Endodermal cell (in vitro differentiated cells): ENCODE measurements at regions not wholly inside any gene's neighbourhood (a gene's known extent, or its start where the extent isn't known, plus 50 kb on each side); places are given as distances from the start of the nearest gene placed in this dataset.

Experiments
- DNase-seq: peaks from one replicate; pipeline ENCODE4 v3.0.0-alpha.2; 2017
- H3K27ac ChIP-seq: 2 replicates; pipeline ENCODE4 v1.5.1; 2013; ENCODE audit warnings: mild to moderate bottlenecking, low read depth, low read length, moderate library complexity
- H3K27me3 ChIP-seq: 2 replicates; pipeline ENCODE4 v1.6.1; 2013; ENCODE audit warnings: mild to moderate bottlenecking, low read length, moderate library complexity; ENCODE audit not compliant: insufficient read depth, control insufficient read depth, poor library complexity, severe bottlenecking
- H3K36me3 ChIP-seq: 2 replicates; pipeline ENCODE4 v1.7.0; 2013; ENCODE audit warnings: mild to moderate bottlenecking, low read length, moderate library complexity; ENCODE audit not compliant: control insufficient read depth, insufficient read depth
- H3K4me1 ChIP-seq: one replicate; pipeline ENCODE4 v1.7.0; 2013; ENCODE audit warnings: low read length; ENCODE audit not compliant: control insufficient read depth, insufficient read depth
- H3K4me3 ChIP-seq: 2 replicates; pipeline ENCODE4 v1.5.1; 2013; ENCODE audit warnings: mild to moderate bottlenecking, low read length, moderate library complexity
- H3K9ac ChIP-seq: 2 replicates; pipeline ENCODE4 v1.6.1; 2013; ENCODE audit warnings: mild to moderate bottlenecking, low read length, moderate library complexity; ENCODE audit not compliant: poor library complexity, severe bottlenecking; ENCODE audit errors: extremely low read depth
- H3K9me3 ChIP-seq: 2 replicates; pipeline ENCODE4 v1.6.1; 2013; ENCODE audit warnings: mild to moderate bottlenecking, low read length, moderate library complexity; ENCODE audit not compliant: control insufficient read depth
- H3K27ac Mint-ChIP-seq: 2 replicates; pipeline ENCODE4 v1.8.0; 2020; ENCODE audit warnings: mixed read lengths
- H3K27me3 Mint-ChIP-seq: 2 replicates; pipeline ENCODE4 v1.8.0; 2021; ENCODE audit warnings: mild to moderate bottlenecking, mixed read lengths; ENCODE audit not compliant: insufficient read depth
- H3K36me3 Mint-ChIP-seq: 2 replicates; pipeline ENCODE4 v1.8.0; 2020; ENCODE audit warnings: low read depth, mixed read lengths
- H3K4me1 Mint-ChIP-seq: 2 replicates; pipeline ENCODE4 v1.8.0; 2020; ENCODE audit warnings: mixed read lengths
- H3K4me3 Mint-ChIP-seq: 2 replicates; pipeline ENCODE4 v1.8.0; 2020; ENCODE audit warnings: mild to moderate bottlenecking, moderate library complexity, mixed read lengths
- H3K9me3 Mint-ChIP-seq: 2 replicates; pipeline ENCODE4 v1.8.0; 2020; ENCODE audit warnings: mild to moderate bottlenecking, mixed read lengths
- CTCF ChIP-seq: fragments of 200-600 bp; sonication (generic); conservative IDR thresholded peaks from 2 replicates; pipeline ENCODE4 v1.5.0; 2021; ENCODE audit warnings: antibody characterized with exemption, mild to moderate bottlenecking
- WGBS, 2 experiments: methylation state at CpG; one replicate each; pipeline versions ENCODE4 v1.1.5 to v1.1.7; 2013; ENCODE audit warnings: missing lambda C conversion rate in 2 of 2, mixed read lengths in 1 of 2; ENCODE audit not compliant: insufficient coverage in 1 of 2, insufficient read length in 1 of 2; 5-methylcytosine and 5-hydroxymethylcytosine counted together

DNA sequence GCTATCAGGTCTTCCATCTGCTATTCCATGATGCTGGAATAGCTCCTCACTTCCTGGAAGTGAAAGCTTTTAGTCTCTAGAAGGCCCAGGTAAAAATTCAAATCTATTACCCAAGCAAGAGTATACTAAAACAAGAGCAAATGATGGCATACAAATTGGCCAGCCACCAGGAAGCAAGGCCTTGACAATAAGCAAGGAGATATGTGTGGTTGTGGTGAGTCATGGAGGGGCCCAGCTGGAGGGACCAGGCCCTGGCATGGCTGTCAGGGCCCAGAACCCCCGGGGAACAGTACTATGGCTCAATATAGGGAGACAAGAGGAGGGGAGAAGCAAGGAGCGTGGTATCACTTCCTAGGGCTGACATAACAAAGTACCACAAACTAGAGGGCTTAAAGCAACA lies 358.7 kb downstream of the RRAGC start:
- no peaks in the 10 kb centered on the region for H3K9me3 ChIP-seq
- Mint-ChIP-seq H3K27me3 (peaks cover 24% of the 10 kb centered on the region), H3K4me1 (peaks cover 27% of the 10 kb centered on the region), H3K9me3 (no peaks in the 10 kb centered on the region), H3K36me3 (no peaks in the 10 kb centered on the region), H3K4me3 (no peak overlapping the region), H3K27ac (no peak overlapping the region)
- H3K9ac ChIP-seq: no peak overlapping the region
- no peaks in the 10 kb centered on the region for H3K36me3 ChIP-seq
- no peak for TF ChIP-seq CTCF
- no peak overlapping the region for H3K4me3 ChIP-seq
- WGBS, 2 experiments: 94% methylated on average over 2 of the region's 2 CpGs; no CpG with 5 or more reads in 1 of the 2 experiments
- DNase-seq: peak; percentile 17
- no peak overlapping the region for H3K27ac ChIP-seq
- H3K27me3 ChIP-seq: peaks cover 29% of the 10 kb centered on the region
- peaks cover 3% of the 10 kb centered on the region for H3K4me1 ChIP-seq

- H3K9me3 ChIP-seq: no peaks in the 10 kb centered on the region
- no peak overlapping the region for H3K27ac ChIP-seq
- H3K4me1 ChIP-seq: peaks cover 3% of the 10 kb centered on the region
- Mint-ChIP-seq H3K27me3 (peaks cover 22% of the 10 kb centered on the region), H3K27ac (no peak overlapping the region), H3K36me3 (no peaks in the 10 kb centered on the region), H3K4me1 (peaks cover 27% of the 10 kb centered on the region), H3K4me3 (no peak overlapping the region), H3K9me3 (no peaks in the 10 kb centered on the region)
- DNase-seq: peak; percentile 47
- peaks cover 24% of the 10 kb centered on the region for H3K27me3 ChIP-seq
- 90% methylated on average over 1 to 2 of the region's 2 CpGs for WGBS, 2 experiments
- peak; percentile 79 for TF ChIP-seq CTCF
- no peak overlapping the region for H3K4me3 ChIP-seq
- no peaks in the 10 kb centered on the region for H3K36me3 ChIP-seq
- H3K9ac ChIP-seq: no peak overlapping the region
Observed at GRCh38 chr1:38500352-38500751, 359.2 kb downstream of the RRAGC start.

DNA sequence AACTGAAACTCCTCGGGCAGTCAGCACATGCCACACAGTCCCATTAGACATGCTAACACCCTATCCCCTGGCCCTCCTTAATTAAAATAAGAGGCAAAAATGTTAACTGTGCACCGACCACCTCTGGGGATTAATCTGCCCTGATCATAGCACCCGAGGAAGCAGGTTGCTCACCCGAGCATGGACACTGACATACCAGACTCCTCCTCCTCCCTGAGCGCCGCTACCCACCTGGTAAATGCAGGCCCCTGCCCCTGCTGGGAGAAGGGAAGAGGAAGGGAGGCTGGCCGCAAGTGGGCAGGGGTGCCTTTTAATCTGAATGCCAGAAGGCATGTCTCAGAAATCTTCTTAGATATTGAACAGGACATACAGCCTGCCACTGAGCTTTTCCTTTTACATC lies 360.9 kb downstream of the RRAGC start:
- H3K4me1 ChIP-seq: peaks cover 3% of the 10 kb centered on the region
- H3K27me3 Mint-ChIP-seq: peaks cover 6% of the 10 kb centered on the region
- DNase-seq: peak; percentile 68
- H3K36me3 Mint-ChIP-seq: no peaks in the 10 kb centered on the region
- H3K4me3 Mint-ChIP-seq: no peak overlapping the region
- peaks cover 31% of the 10 kb centered on the region for H3K4me1 Mint-ChIP-seq
- no peak overlapping the region for H3K4me3 ChIP-seq
- no peaks in the 10 kb centered on the region for H3K36me3 ChIP-seq
- peaks cover 7% of the 10 kb centered on the region for H3K27me3 ChIP-seq
- H3K9me3 Mint-ChIP-seq: no peaks in the 10 kb centered on the region
- H3K9me3 ChIP-seq: no peaks in the 10 kb centered on the region
- TF ChIP-seq CTCF: no peak
- no peak overlapping the region for H3K27ac ChIP-seq
- no peak overlapping the region for H3K27ac Mint-ChIP-seq
- H3K9ac ChIP-seq: no peak overlapping the region
- 20 to 57% methylated on average over 1 to 7 of the region's 7 CpGs for WGBS, 2 experiments
